WTC11 (cell line): ENCODE measurements at regions not wholly inside any gene's neighbourhood (a gene's known extent, or its start where the extent isn't known, plus 50 kb on each side); places are given as distances from the start of the nearest gene placed in this dataset.

ENCODE experiments used
- ATAC-seq: fragments of 200-7000 bp; cut with Tn5 transposase; 2 replicates; pipeline ENCODE4 v1.10.0; 2021; ENCODE audit warnings: mild to moderate bottlenecking, moderate library complexity
- CTCF ChIA-PET: fragments of 300-600 bp; sonication (Branson Sonifier 250); formaldehyde crosslinking; loops from one replicate; lab custom pipeline; 2021; ENCODE audit warnings: antibody characterized with exemption; lab: Charles Lee
- POLR2A ChIA-PET: fragments of 350-600 bp; sonication (Branson Sonifier 250); formaldehyde crosslinking; loops from one replicate; lab custom pipeline; 2021; ENCODE audit warnings: antibody characterized with exemption; lab: Charles Lee
- DNase-seq: peaks from one replicate; pipeline ENCODE4 v3.0.0; 2021; ENCODE audit warnings: low spot score
- H3K27ac Mint-ChIP-seq: 2 replicates; pipeline ENCODE4 v1.8.0; 2021; ENCODE audit warnings: mixed read lengths
- H3K27me3 Mint-ChIP-seq: 2 replicates; pipeline ENCODE4 v1.8.0; 2021; ENCODE audit warnings: low read depth, mild to moderate bottlenecking, moderate library complexity, mixed read lengths
- H3K36me3 Mint-ChIP-seq: 2 replicates; pipeline ENCODE4 v1.8.0; 2021; ENCODE audit warnings: mixed read lengths
- H3K4me1 Mint-ChIP-seq: 2 replicates; pipeline ENCODE4 v1.8.0; 2022; ENCODE audit warnings: mixed read lengths
- H3K4me3 Mint-ChIP-seq: 2 replicates; pipeline ENCODE4 v1.8.0; 2021; ENCODE audit warnings: mild to moderate bottlenecking, moderate library complexity, mixed read lengths
- H3K9me3 Mint-ChIP-seq: 2 replicates; pipeline ENCODE4 v1.8.0; 2021; ENCODE audit warnings: mixed read lengths
- CBFB ChIP-seq: sonication (generic); formaldehyde crosslinking; IDR thresholded peaks from 2 replicates; pipeline ENCODE4 v1.8.1; 2022; ENCODE audit warnings: mild to moderate bottlenecking, low read depth, missing genetic modification reagents
- CREM ChIP-seq: sonication (generic); formaldehyde crosslinking; IDR thresholded peaks from 2 replicates; pipeline ENCODE4 v1.8.1; 2022; ENCODE audit warnings: mild to moderate bottlenecking, missing genetic modification reagents, moderate library complexity
- ESRRA ChIP-seq: sonication (generic); formaldehyde crosslinking; IDR thresholded peaks from 2 replicates; pipeline ENCODE4 v1.8.1; 2022; ENCODE audit warnings: mild to moderate bottlenecking, missing genetic modification reagents, borderline replicate concordance
- GABPB1 ChIP-seq: sonication (generic); formaldehyde crosslinking; IDR thresholded peaks from 2 replicates; pipeline ENCODE4 v1.8.1; 2023; ENCODE audit warnings: mild to moderate bottlenecking, missing genetic modification reagents
- GRHL2 ChIP-seq: fragments of 250-450 bp; sonication (Bioruptor Pico); IDR thresholded peaks from 2 replicates; pipeline ENCODE4 v1.8.0; 2022; ENCODE audit warnings: mild to moderate bottlenecking, moderate library complexity; ENCODE audit not compliant: insufficient replicate concordance, severe bottlenecking
- GTF2I ChIP-seq: fragments of 250-450 bp; sonication (Bioruptor Pico); conservative IDR thresholded peaks from 2 replicates; pipeline ENCODE4 v1.4.0; 2021; ENCODE audit warnings: mild to moderate bottlenecking
- IRF2 ChIP-seq: sonication (generic); formaldehyde crosslinking; IDR thresholded peaks from 2 replicates; pipeline ENCODE4 v1.8.0; 2022; ENCODE audit warnings: low read depth, missing genetic modification reagents, borderline replicate concordance
- NFYB ChIP-seq: sonication (generic); formaldehyde crosslinking; conservative IDR thresholded peaks from 2 replicates; pipeline ENCODE4 v1.8.0; 2022; ENCODE audit warnings: low read depth, missing genetic modification reagents
- NR1H2 ChIP-seq: sonication (generic); formaldehyde crosslinking; IDR thresholded peaks from 2 replicates; pipeline ENCODE4 v1.9.0; 2021; ENCODE audit warnings: mild to moderate bottlenecking, moderate library complexity, missing genetic modification reagents
- TEAD1 ChIP-seq: sonication (generic); formaldehyde crosslinking; IDR thresholded peaks from 2 replicates; pipeline ENCODE4 v1.8.0; 2022; ENCODE audit warnings: mild to moderate bottlenecking, missing genetic modification reagents
- ZNF219 ChIP-seq: sonication (generic); formaldehyde crosslinking; IDR thresholded peaks from 2 replicates; pipeline ENCODE4 v1.8.0; 2023; ENCODE audit warnings: missing genetic modification reagents, mild to moderate bottlenecking, borderline replicate concordance
- ZNF232 ChIP-seq: sonication (generic); formaldehyde crosslinking; IDR thresholded peaks from 2 replicates; pipeline ENCODE4 v1.8.0; 2022; ENCODE audit warnings: mild to moderate bottlenecking, missing genetic modification reagents
- ZNF263 ChIP-seq: sonication (generic); formaldehyde crosslinking; IDR thresholded peaks from 2 replicates; pipeline ENCODE4 v1.8.1; 2022; ENCODE audit warnings: low read depth, mild to moderate bottlenecking, moderate library complexity, missing genetic modification reagents
- TF ChIP-seq, protein P1 (sequence below): sonication (generic); formaldehyde crosslinking; IDR thresholded peaks from 2 replicates; pipeline ENCODE4 v1.8.1; 2022; ENCODE audit warnings: low read depth, missing genetic modification reagents, borderline replicate concordance
- TF ChIP-seq, protein P2 (sequence below): sonication (generic); formaldehyde crosslinking; IDR thresholded peaks from 2 replicates; pipeline ENCODE4 v1.8.0; 2023; ENCODE audit warnings: missing genetic modification reagents
- TF ChIP-seq, protein P3 (sequence below): sonication (generic); formaldehyde crosslinking; IDR thresholded peaks from 2 replicates; pipeline ENCODE4 v1.8.0; 2022; ENCODE audit warnings: mild to moderate bottlenecking, missing genetic modification reagents
- TF ChIP-seq, protein P4 (sequence below): fragments of 200-600 bp; IDR thresholded peaks from 2 replicates; pipeline ENCODE4 v1.8.0; 2022; ENCODE audit warnings: antibody characterized with exemption
- TF ChIP-seq, protein P5 (sequence below): fragments of 250-450 bp; sonication (Bioruptor Pico); IDR thresholded peaks from 2 replicates; pipeline ENCODE4 v1.9.0; 2021; ENCODE audit warnings: mild to moderate bottlenecking

DNA sequence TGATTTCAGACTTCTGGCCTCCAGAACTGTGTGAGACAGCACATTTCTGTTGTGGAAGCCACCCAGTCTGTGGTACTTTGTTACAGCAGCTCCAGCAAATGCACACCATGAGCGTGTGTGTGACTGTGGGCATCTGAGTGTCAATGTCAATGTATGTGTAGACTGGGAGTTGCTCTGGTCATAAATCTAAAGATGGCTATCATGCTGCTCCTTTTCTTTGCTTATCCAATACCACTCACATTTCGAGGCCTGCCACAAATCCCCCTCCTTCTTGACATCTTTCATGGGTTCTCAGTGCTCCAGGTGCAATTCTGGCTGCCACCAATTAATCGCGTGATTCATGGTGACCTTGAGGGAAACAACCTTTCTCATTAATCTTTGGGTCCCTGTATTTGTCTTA, 141.2 kb downstream of the RWDD3 start (continued):
- TF ChIP-seq, protein P1, sequence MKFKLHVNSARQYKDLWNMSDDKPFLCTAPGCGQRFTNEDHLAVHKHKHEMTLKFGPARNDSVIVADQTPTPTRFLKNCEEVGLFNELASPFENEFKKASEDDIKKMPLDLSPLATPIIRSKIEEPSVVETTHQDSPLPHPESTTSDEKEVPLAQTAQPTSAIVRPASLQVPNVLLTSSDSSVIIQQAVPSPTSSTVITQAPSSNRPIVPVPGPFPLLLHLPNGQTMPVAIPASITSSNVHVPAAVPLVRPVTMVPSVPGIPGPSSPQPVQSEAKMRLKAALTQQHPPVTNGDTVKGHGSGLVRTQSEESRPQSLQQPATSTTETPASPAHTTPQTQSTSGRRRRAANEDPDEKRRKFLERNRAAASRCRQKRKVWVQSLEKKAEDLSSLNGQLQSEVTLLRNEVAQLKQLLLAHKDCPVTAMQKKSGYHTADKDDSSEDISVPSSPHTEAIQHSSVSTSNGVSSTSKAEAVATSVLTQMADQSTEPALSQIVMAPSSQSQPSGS (CRISPR knock-in tag) = no peak
- no peak for TF ChIP-seq GTF2I (CRISPR knock-in tag)
- TF ChIP-seq, all 79 proteins: peak for 0

DNA sequence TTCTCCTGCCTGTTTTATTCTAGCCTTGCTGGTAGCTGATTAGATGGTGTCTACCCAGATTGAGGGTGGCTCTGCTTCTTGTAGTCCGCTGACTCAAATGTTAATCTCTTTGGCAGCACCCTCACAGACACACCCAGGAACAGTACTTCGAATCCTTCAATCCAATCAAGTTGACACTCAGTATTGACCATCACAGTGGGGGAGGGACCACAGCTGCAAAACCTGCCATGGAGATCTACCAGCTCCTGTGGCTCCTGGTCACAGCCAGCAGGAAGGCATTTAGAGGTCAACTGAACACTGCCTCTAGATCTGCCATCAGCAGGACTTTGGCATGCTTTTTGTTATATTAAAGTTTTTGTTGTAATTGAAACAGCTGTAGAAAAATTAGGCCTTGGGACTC, 146.9 kb downstream of the RWDD3 start:
- Mint-ChIP-seq H3K9me3 (0 out of 2 replicates have a peak, but pooled peaks cover 4% of the 10 kb centered on the region), H3K4me1 (peaks cover 7% of the 10 kb centered on the region), H3K27ac (no peak overlapping the region), H3K4me3 (no peak overlapping the region), H3K27me3 (no peaks in the 10 kb centered on the region), H3K36me3 (no peaks in the 10 kb centered on the region)
- ChIA-PET CTCF (no interaction called here), POLR2A (no interaction called here)
- ATAC-seq = no peak
- DNase-seq = no peak
- TF ChIP-seq ESRRA (CRISPR knock-in tag) (no peak), TEAD1 (CRISPR knock-in tag) (no peak)

DNA sequence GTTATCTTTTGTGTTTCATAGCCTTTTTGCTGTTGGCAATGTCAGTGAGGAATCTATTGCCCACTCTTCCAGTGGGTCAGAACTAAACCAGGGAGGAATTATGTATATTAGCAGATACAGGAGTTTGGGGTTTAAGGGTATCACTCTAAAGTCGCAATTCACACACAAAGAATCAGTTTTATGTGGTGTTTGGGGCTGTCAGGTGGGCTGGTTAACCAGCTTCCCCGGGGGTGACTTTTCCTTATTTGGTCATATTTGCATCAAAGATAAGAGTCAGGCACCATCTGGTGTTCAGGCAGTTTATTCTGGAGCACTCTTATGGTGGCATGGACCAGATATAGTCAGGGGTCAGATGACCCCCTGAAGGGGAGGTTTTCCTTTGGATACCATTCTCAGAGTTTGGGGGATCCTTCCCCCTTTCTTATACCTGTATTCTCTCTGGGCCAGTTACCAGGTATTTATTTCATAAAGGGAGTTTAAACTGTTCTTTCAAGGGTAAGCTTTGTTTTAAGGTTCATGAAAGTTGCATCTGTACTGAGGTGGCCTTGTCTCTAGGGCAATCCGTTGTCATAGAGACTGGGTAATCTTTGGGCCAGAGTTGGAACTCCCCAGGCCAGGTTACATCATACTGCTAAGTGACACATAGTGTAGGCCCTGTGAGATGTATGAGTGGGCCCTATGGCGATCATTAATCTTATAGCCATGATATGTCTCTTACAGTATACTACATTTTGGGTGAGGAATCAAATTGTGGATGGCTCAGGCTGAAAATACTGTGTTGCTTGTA, 148.2 kb downstream of the RWDD3 start:
- Mint-ChIP-seq H3K36me3 (no peaks in the 10 kb centered on the region), H3K27ac (no peak overlapping the region), H3K4me3 (no peak overlapping the region), H3K9me3 (0 out of 2 replicates have a peak, but pooled peaks cover 4% of the 10 kb centered on the region), H3K4me1 (peaks cover 7% of the 10 kb centered on the region), H3K27me3 (no peaks in the 10 kb centered on the region)
- TF ChIP-seq, protein P2, sequence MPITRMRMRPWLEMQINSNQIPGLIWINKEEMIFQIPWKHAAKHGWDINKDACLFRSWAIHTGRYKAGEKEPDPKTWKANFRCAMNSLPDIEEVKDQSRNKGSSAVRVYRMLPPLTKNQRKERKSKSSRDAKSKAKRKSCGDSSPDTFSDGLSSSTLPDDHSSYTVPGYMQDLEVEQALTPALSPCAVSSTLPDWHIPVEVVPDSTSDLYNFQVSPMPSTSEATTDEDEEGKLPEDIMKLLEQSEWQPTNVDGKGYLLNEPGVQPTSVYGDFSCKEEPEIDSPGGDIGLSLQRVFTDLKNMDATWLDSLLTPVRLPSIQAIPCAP (CRISPR knock-in tag) = no peak
- TF ChIP-seq, protein P3, sequence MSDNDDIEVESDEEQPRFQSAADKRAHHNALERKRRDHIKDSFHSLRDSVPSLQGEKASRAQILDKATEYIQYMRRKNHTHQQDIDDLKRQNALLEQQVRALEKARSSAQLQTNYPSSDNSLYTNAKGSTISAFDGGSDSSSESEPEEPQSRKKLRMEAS (CRISPR knock-in tag) = no peak
- TF ChIP-seq ZNF263 (CRISPR knock-in tag) (no peak), CBFB (CRISPR knock-in tag) (no peak), NFYB (CRISPR knock-in tag) (no peak), GABPB1 (CRISPR knock-in tag) (no peak), ZNF219 (CRISPR knock-in tag) (no peak), ZNF232 (CRISPR knock-in tag) (no peak), GRHL2 (CRISPR knock-in tag) (no peak), NR1H2 (CRISPR knock-in tag) (no peak), CREM (no peak), IRF2 (CRISPR knock-in tag) (no peak)
- TF ChIP-seq, protein P4, sequence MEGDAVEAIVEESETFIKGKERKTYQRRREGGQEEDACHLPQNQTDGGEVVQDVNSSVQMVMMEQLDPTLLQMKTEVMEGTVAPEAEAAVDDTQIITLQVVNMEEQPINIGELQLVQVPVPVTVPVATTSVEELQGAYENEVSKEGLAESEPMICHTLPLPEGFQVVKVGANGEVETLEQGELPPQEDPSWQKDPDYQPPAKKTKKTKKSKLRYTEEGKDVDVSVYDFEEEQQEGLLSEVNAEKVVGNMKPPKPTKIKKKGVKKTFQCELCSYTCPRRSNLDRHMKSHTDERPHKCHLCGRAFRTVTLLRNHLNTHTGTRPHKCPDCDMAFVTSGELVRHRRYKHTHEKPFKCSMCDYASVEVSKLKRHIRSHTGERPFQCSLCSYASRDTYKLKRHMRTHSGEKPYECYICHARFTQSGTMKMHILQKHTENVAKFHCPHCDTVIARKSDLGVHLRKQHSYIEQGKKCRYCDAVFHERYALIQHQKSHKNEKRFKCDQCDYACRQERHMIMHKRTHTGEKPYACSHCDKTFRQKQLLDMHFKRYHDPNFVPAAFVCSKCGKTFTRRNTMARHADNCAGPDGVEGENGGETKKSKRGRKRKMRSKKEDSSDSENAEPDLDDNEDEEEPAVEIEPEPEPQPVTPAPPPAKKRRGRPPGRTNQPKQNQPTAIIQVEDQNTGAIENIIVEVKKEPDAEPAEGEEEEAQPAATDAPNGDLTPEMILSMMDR = no peak
- TF ChIP-seq, protein P5, sequence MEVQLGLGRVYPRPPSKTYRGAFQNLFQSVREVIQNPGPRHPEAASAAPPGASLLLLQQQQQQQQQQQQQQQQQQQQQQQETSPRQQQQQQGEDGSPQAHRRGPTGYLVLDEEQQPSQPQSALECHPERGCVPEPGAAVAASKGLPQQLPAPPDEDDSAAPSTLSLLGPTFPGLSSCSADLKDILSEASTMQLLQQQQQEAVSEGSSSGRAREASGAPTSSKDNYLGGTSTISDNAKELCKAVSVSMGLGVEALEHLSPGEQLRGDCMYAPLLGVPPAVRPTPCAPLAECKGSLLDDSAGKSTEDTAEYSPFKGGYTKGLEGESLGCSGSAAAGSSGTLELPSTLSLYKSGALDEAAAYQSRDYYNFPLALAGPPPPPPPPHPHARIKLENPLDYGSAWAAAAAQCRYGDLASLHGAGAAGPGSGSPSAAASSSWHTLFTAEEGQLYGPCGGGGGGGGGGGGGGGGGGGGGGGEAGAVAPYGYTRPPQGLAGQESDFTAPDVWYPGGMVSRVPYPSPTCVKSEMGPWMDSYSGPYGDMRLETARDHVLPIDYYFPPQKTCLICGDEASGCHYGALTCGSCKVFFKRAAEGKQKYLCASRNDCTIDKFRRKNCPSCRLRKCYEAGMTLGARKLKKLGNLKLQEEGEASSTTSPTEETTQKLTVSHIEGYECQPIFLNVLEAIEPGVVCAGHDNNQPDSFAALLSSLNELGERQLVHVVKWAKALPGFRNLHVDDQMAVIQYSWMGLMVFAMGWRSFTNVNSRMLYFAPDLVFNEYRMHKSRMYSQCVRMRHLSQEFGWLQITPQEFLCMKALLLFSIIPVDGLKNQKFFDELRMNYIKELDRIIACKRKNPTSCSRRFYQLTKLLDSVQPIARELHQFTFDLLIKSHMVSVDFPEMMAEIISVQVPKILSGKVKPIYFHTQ (CRISPR knock-in tag) = no peak
- ATAC-seq = no peak; the same call in 1 of the 2 replicates
- no peak for DNase-seq
- ChIA-PET CTCF (no interaction called here), POLR2A (no interaction called here)
